ENCODE measurements at regions not wholly inside any gene's neighbourhood (a gene's known extent, or its start where the extent isn't known, plus 50 kb on each side); places are given as distances from the start of the nearest gene placed in this dataset.

DNA sequence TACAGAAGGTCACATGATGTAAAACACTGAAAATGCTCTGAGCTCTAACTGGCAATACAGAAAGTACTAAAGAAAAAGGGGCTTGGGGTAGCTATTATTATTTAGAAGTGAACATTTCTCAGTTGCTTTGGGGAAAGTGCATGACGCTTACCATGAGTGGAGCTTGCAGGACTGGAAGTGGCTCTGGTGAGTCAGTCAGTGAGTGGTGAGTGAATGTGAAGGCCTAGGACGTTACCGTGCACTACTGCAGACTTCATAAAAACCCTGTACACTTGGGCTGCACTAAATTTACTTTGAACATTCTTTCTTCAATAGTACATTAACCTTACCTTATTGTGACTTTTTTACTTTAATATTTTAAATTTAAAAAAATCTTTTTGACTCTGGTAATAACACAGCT, 89.3 kb upstream of the ENPP6 start:
- DNase-seq (ENCODE audit: low spot score in 2 of 2): no peak
- Histone ChIP-seq H3K27ac (no peak overlapping the region), H3K36me3 (no peaks in the 10 kb centered on the region), H3K4me1 (no peaks in the 10 kb centered on the region), H3K4me3 (no peak overlapping the region), H3K27me3 (no peaks in the 10 kb centered on the region), H3K9me3 (no peaks in the 10 kb centered on the region)
- TF ChIP-seq EP300 (IDR thresholded peaks at IDR 0.05) (no peak), POLR2A (IDR thresholded peaks at IDR 0.05) (no peak), POLR2AphosphoS5 (IDR thresholded peaks at IDR 0.05) (no peak)
- TF ChIP-seq, protein P1, sequence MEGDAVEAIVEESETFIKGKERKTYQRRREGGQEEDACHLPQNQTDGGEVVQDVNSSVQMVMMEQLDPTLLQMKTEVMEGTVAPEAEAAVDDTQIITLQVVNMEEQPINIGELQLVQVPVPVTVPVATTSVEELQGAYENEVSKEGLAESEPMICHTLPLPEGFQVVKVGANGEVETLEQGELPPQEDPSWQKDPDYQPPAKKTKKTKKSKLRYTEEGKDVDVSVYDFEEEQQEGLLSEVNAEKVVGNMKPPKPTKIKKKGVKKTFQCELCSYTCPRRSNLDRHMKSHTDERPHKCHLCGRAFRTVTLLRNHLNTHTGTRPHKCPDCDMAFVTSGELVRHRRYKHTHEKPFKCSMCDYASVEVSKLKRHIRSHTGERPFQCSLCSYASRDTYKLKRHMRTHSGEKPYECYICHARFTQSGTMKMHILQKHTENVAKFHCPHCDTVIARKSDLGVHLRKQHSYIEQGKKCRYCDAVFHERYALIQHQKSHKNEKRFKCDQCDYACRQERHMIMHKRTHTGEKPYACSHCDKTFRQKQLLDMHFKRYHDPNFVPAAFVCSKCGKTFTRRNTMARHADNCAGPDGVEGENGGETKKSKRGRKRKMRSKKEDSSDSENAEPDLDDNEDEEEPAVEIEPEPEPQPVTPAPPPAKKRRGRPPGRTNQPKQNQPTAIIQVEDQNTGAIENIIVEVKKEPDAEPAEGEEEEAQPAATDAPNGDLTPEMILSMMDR (IDR thresholded peaks at IDR 0.05): no peak
- 82% methylated on average over 3 of the region's 3 CpGs for WGBS

DNA sequence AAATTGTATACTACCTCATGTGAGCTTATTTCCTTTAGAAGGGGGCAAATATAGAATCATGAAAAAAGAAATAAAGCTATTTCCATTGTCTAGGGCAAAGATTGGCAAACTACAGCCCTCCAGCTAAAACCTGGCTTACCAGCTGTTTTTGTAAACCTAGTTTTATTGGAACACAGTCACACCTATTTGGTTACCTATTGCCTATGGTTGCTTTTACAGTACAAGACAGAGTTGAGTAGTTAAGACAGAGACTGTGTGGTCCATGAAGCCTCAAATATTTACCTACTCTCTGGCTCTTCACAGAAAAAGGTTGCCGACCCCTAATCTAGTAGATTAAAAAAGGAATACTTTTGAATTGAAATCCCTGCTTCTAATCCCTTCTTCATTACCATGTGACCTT, 88.8 kb upstream of the ENPP6 start:
- no peaks in the 10 kb centered on the region for H3K36me3 ChIP-seq
- H3K27ac ChIP-seq: no peak overlapping the region
- WGBS: 91% methylated on average over 1 of the region's 1 CpG
- H3K27me3 ChIP-seq: no peaks in the 10 kb centered on the region
- TF ChIP-seq, protein P1 (IDR thresholded peaks at IDR 0.05): no peak
- TF ChIP-seq EP300 (IDR thresholded peaks at IDR 0.05): no peak
- TF ChIP-seq POLR2A (IDR thresholded peaks at IDR 0.05): no peak
- TF ChIP-seq POLR2AphosphoS5 (IDR thresholded peaks at IDR 0.05): no peak
- H3K9me3 ChIP-seq: no peaks in the 10 kb centered on the region
- H3K4me1 ChIP-seq: no peaks in the 10 kb centered on the region
- DNase-seq (ENCODE audit: low spot score in 2 of 2): no peak
- no peak overlapping the region for H3K4me3 ChIP-seq

DNA sequence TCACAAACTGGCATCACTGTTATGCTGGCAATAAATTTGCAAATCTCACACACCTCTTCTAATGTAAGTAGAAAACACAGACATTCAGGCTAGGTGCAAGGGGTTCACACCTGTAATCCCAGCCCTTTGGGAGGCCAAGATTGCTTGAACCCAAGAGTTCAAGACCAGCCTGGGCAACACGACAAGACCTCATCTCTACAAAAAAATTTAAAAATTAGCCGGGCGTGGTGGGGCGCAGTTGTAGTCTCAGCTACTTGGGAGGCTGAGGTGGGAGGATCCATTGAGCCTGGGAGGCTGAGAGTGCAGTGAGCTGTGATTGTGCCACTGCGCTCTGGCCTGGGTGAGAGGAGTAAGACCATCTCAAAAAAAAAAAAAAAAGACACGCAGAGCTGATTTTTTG, 83.1 kb upstream of the ENPP6 start:
- H3K4me1 ChIP-seq: no peaks in the 10 kb centered on the region
- H3K9me3 ChIP-seq: no peaks in the 10 kb centered on the region
- DNase-seq (ENCODE audit: low spot score in 2 of 2): no peak
- TF ChIP-seq, protein P1 (IDR thresholded peaks at IDR 0.05): no peak
- TF ChIP-seq POLR2A (IDR thresholded peaks at IDR 0.05): no peak
- TF ChIP-seq EP300 (IDR thresholded peaks at IDR 0.05): no peak
- TF ChIP-seq POLR2AphosphoS5 (IDR thresholded peaks at IDR 0.05): no peak
- no peak overlapping the region for H3K4me3 ChIP-seq
- WGBS: 95% methylated on average over 6 of the region's 6 CpGs
- H3K27me3 ChIP-seq: no peaks in the 10 kb centered on the region
- H3K27ac ChIP-seq: no peak overlapping the region
- H3K36me3 ChIP-seq: no peaks in the 10 kb centered on the region

DNA sequence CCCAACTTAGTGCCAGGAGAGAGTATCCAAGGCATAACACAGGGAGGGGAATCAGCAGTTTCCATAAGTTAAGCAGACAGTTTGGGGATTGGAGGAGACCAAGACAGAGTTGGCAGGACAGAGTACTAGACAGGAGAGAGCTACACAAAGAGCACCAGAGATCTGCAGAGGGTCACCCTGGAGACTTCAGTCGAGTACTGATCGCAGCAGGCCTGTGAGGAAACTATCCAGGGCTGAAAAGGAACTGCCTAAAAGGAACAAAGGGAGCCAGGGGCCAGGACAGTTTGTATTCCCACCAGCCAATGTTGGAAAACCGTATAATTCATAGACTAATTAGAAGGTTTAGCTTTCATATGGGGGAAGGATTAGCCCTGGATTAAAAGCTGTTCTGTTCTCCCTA, 80.6 kb upstream of the ENPP6 start:
- 79% methylated on average over 3 of the region's 3 CpGs for WGBS
- no peaks in the 10 kb centered on the region for H3K4me1 ChIP-seq
- H3K27ac ChIP-seq: no peak overlapping the region
- H3K36me3 ChIP-seq: no peaks in the 10 kb centered on the region
- H3K27me3 ChIP-seq: no peaks in the 10 kb centered on the region
- no peak overlapping the region for H3K4me3 ChIP-seq
- DNase-seq (ENCODE audit: low spot score in 2 of 2): no peak
- TF ChIP-seq POLR2A (IDR thresholded peaks at IDR 0.05) (no peak), POLR2AphosphoS5 (IDR thresholded peaks at IDR 0.05) (no peak), EP300 (IDR thresholded peaks at IDR 0.05) (no peak)
- TF ChIP-seq, protein P1 (IDR thresholded peaks at IDR 0.05): no peak
- H3K9me3 ChIP-seq: no peaks in the 10 kb centered on the region

DNA sequence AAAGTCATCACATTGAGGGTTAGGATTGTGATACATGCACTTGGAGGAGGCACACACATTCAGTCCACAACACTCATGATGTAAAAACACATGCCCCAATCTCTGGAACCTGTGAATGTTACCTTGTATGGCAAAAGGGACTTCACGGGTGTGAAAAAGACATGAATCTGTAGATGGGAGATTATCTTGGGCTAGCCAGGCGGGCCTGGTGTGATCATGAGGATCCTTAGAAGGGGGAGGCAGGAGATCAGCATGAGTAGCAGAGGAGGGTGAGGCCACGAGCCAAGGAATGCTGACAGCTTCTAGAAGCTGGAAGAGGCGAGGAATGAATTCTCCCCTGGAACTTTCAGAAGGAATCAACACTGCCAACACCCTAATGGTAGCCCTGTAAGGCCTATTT, 77.5 kb upstream of the ENPP6 start:
- Histone ChIP-seq H3K36me3 (no peaks in the 10 kb centered on the region), H3K4me1 (no peaks in the 10 kb centered on the region), H3K9me3 (no peaks in the 10 kb centered on the region), H3K4me3 (no peak overlapping the region), H3K27me3 (no peaks in the 10 kb centered on the region), H3K27ac (no peak overlapping the region)
- no peak for DNase-seq (ENCODE audit: low spot score in 2 of 2)
- TF ChIP-seq EP300 (IDR thresholded peaks at IDR 0.05) (no peak), POLR2A (IDR thresholded peaks at IDR 0.05) (no peak)
- TF ChIP-seq, protein P1 (IDR thresholded peaks at IDR 0.05): no peak
- 97% methylated on average over 4 of the region's 4 CpGs for WGBS

Measured in suprapubic skin (tissue), 4 donors.